Upper lobe of left lung (tissue), 4 donors: ENCODE measurements at regions not wholly inside any gene's neighbourhood (a gene's known extent, or its start where the extent isn't known, plus 50 kb on each side); places are given as distances from the start of the nearest gene placed in this dataset.

Experiments
- EP300 ChIP-seq, 4 donors: sonication (generic); formaldehyde crosslinking; IDR thresholded peaks; one replicate each; pipeline ENCODE4 v1.5.1; 2017; ENCODE audit warnings: antibody characterized with exemption in 4 of 4, control low read depth in 2 of 4
- POLR2AphosphoS5 ChIP-seq, 2 donors: sonication (generic); formaldehyde crosslinking; IDR thresholded peaks; one replicate each; pipeline ENCODE4 v1.5.1; 2017; ENCODE audit warnings: antibody characterized with exemption in 2 of 2

- TF ChIP-seq POLR2AphosphoS5 (IDR thresholded peaks at IDR 0.05) (no peak), EP300 (IDR thresholded peaks at IDR 0.05) (no peak)
Measured at GRCh38 chr18:64882896-64883295, 734.0 kb upstream of the LINC00305 start.
